PC-9 (cell line): ENCODE measurements at regions not wholly inside any gene's neighbourhood (a gene's known extent, or its start where the extent isn't known, plus 50 kb on each side); places are given as distances from the start of the nearest gene placed in this dataset.

Experiments used
- EZH2 ChIP-seq: fragments of 200-600 bp; sonication (generic); IDR thresholded peaks from 2 replicates; pipeline ENCODE4 v1.8.0; 2017; ENCODE audit warnings: antibody characterized with exemption, low read depth
- TF ChIP-seq, protein P1 (sequence below): fragments of 200-600 bp; sonication (generic); conservative IDR thresholded peaks from 2 replicates; pipeline ENCODE4 v1.6.1; 2017; ENCODE audit warnings: mixed run types, antibody characterized with exemption, mild to moderate bottlenecking, moderate library complexity

DNA sequence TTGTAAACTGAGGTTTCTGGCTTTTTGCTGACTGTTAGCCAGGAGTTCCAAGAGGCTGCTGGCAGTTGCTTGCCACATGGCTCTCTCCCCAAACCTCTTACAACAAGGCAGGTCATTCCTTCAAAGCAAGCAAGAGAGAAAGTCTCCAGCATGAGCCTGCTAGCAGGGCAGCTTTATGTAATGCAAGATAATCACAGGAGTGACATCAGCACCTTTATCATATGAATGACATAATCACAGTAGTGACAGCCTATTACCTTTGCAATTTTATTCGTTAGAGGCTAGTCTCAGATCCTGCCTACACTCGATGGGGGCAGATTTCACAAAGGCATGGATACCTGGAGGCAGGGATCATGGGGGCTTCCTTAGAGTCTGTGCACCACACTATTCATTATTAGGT lies 79.5 kb upstream of the KCNJ16 start:
- TF ChIP-seq, protein P1, sequence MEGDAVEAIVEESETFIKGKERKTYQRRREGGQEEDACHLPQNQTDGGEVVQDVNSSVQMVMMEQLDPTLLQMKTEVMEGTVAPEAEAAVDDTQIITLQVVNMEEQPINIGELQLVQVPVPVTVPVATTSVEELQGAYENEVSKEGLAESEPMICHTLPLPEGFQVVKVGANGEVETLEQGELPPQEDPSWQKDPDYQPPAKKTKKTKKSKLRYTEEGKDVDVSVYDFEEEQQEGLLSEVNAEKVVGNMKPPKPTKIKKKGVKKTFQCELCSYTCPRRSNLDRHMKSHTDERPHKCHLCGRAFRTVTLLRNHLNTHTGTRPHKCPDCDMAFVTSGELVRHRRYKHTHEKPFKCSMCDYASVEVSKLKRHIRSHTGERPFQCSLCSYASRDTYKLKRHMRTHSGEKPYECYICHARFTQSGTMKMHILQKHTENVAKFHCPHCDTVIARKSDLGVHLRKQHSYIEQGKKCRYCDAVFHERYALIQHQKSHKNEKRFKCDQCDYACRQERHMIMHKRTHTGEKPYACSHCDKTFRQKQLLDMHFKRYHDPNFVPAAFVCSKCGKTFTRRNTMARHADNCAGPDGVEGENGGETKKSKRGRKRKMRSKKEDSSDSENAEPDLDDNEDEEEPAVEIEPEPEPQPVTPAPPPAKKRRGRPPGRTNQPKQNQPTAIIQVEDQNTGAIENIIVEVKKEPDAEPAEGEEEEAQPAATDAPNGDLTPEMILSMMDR = no peak
- no peak for TF ChIP-seq EZH2
